K562 (cell line): ENCODE measurements at regions not wholly inside any gene's neighbourhood (a gene's known extent, or its start where the extent isn't known, plus 50 kb on each side); places are given as distances from the start of the nearest gene placed in this dataset.
A peak's percentile ranks its signal among the peaks of the same experiment; 100 is the strongest.

ENCODE experiments used
- ATAC-seq: fragments of 200-7000 bp; cut with Tn5 transposase; 3 replicates; pipeline ENCODE4 v1.9.1; 2020; ENCODE audit warnings: moderate library complexity
- BruUV-seq: library from RNA; stranded (reverse); fragments of 400-500 nt; replicated peaks from 2 replicates; lab custom pipeline; 2021; lab: Mats Ljungman, UMichigan
- CTCF ChIA-PET: fragments of 300-600 bp; formaldehyde crosslinking; extraction: SDS; loops from one replicate; lab custom pipeline; 2021; ENCODE audit warnings: low intra/inter-chr PET ratio; lab: Yijun Ruan, JAX
- POLR2A ChIA-PET: fragments of 300-600, 350-650 bp; sonication (Branson Sonifier 250); formaldehyde crosslinking; extraction: SDS; loops from one replicate; lab custom pipeline; 2021; ENCODE audit warnings: antibody characterized with exemption, inconsistent platforms; lab: Yijun Ruan, JAX
- DNase-seq, 4 experiments: peaks; one replicate each; pipeline versions ENCODE4 v3.0.0 to v3.0.0-alpha.2; 2011 to 2018; ENCODE audit warnings: low spot score in 3 of 4, mixed read lengths in 3 of 4; ENCODE audit errors: extremely low read depth in 1 of 4
- FAIRE-seq: peaks from 2 replicates; lab custom pipeline; 2011; peaks lifted over from hg19 to GRCh38; lab: Jason Lieb, UNC
- H2AFZ ChIP-seq: 2 replicates; pipeline ENCODE4 v1.6.0; 2011; ENCODE audit warnings: low read depth, low read length, control low read depth, inconsistent platforms
- H3K27ac ChIP-seq: fragments of 200-600 bp; 3 replicates; pipeline ENCODE4 v1.8.0; 2011; ENCODE audit warnings: low read depth, mild to moderate bottlenecking, control low read depth, inconsistent platforms, low read length, moderate library complexity, mixed read lengths; ENCODE audit errors: extremely low read depth
- H3K27me3 ChIP-seq, 2 experiments: fragments of 300-600 bp in 1 of 2; 2 replicates in 1 of 2; 3 replicates in 1 of 2; pipeline versions ENCODE4 v1.6.0 to v1.8.0; 2011; ENCODE audit warnings: inconsistent platforms in 2 of 2, low read length in 2 of 2, mild to moderate bottlenecking in 1 of 2, mixed read lengths in 1 of 2, moderate library complexity in 1 of 2; ENCODE audit not compliant: control insufficient read depth in 2 of 2, insufficient read depth in 2 of 2
- H3K36me3 ChIP-seq: fragments of 300-600 bp; 3 replicates; pipeline ENCODE4 v1.8.0; 2011; ENCODE audit warnings: mild to moderate bottlenecking, low read length, inconsistent platforms; ENCODE audit not compliant: control insufficient read depth, insufficient read depth
- H3K4me1 ChIP-seq, 2 experiments: fragments of 200-600 bp in 1 of 2; replicated peaks in 1 of 2; 2 replicates in 1 of 2; 3 replicates in 1 of 2; pipeline versions ENCODE4 v1.5.1 to v1.8.0; 2011; ENCODE audit warnings: inconsistent platforms in 2 of 2, low read length in 2 of 2, mild to moderate bottlenecking in 1 of 2, mixed read lengths in 1 of 2, moderate library complexity in 1 of 2; ENCODE audit not compliant: control insufficient read depth in 2 of 2, insufficient read depth in 2 of 2
- H3K4me2 ChIP-seq: 2 replicates; pipeline ENCODE4 v1.6.1; 2011; ENCODE audit warnings: low read length, control low read depth, inconsistent platforms, mixed read lengths; ENCODE audit not compliant: insufficient read depth
- H3K4me3 ChIP-seq: fragments of 200-600 bp; sonication (generic), shearing (Covaris generic); 2 replicates; pipeline ENCODE4 v1.5.1; 2016; ENCODE audit warnings: control low read depth, inconsistent platforms
- H3K79me2 ChIP-seq: fragments of 200-600 bp; 3 replicates; pipeline ENCODE4 v1.8.0; 2011; ENCODE audit warnings: low read length, inconsistent platforms; ENCODE audit not compliant: control insufficient read depth, insufficient read depth
- H3K9ac ChIP-seq, 2 experiments: 2 replicates each; pipeline versions ENCODE4 v1.6.0 to v1.6.1; 2011; ENCODE audit warnings: low read depth in 2 of 2, low read length in 2 of 2, control low read depth in 1 of 2, inconsistent platforms in 1 of 2, mild to moderate bottlenecking in 1 of 2, mixed read lengths in 1 of 2; ENCODE audit not compliant: insufficient read depth in 1 of 2
- H3K9me1 ChIP-seq: one replicate; pipeline ENCODE4 v1.6.0; 2011; ENCODE audit warnings: inconsistent platforms, mild to moderate bottlenecking, low read length, moderate library complexity; ENCODE audit not compliant: control insufficient read depth, insufficient read depth
- H3K9me3 ChIP-seq: replicated peaks from 2 replicates; pipeline ENCODE4 v1.5.1; 2011; ENCODE audit warnings: low read depth, low read length, inconsistent platforms; ENCODE audit not compliant: control insufficient read depth, insufficient read depth
- H4K20me1 ChIP-seq: replicated peaks from 2 replicates; pipeline ENCODE4 v1.6.1; 2011; ENCODE audit warnings: low read length, inconsistent platforms, mixed read lengths; ENCODE audit not compliant: control insufficient read depth, insufficient read depth
- MIER1 ChIP-seq: fragments of 450-650 bp; IDR thresholded peaks from 2 replicates; pipeline ENCODE4 v1.6.1; 2016; ENCODE audit warnings: antibody characterized with exemption, mild to moderate bottlenecking, low read depth
- RAD21 ChIP-seq, 2 experiments: fragments of 250-450 bp in 1 of 2; fragments of 450-650 bp in 1 of 2; sonication (Bioruptor Pico) in 1 of 2; formaldehyde crosslinking in 1 of 2; IDR thresholded peaks in 1 of 2; conservative IDR thresholded peaks in 1 of 2; 2 replicates each; pipeline versions ENCODE4 v1.4.0 to v1.8.0; 2020 to 2022; ENCODE audit warnings: mild to moderate bottlenecking in 2 of 2, moderate library complexity in 1 of 2
- SREBF2 ChIP-seq: sonication (generic); formaldehyde crosslinking; IDR thresholded peaks from 2 replicates; pipeline ENCODE4 v1.4.0; 2020; ENCODE audit warnings: mild to moderate bottlenecking, missing genetic modification reagents
- ZKSCAN1 ChIP-seq: fragments of 150-350 bp; IDR thresholded peaks from 2 replicates; pipeline ENCODE4 v1.6.1; 2016; ENCODE audit warnings: low read depth, low read length
- ZNF133 ChIP-seq: fragments of 250-450 bp; sonication (Bioruptor Pico); IDR thresholded peaks from 2 replicates; pipeline ENCODE4 v1.4.0; 2020; ENCODE audit warnings: mild to moderate bottlenecking
- ZNF695 ChIP-seq: fragments of 450-650 bp; formaldehyde crosslinking; IDR thresholded peaks from 2 replicates; pipeline ENCODE4 v1.4.0; 2020; ENCODE audit warnings: mild to moderate bottlenecking, moderate library complexity
- WGBS: fragments of 100-300 bp; shearing (Covaris generic); methylation state at CpG from one replicate; pipeline ENCODE4 v1.1.6; 2016; ENCODE audit warnings: low coverage, mixed read lengths; ENCODE audit not compliant: insufficient coverage; ENCODE audit errors: missing lambda C conversion rate; 5-methylcytosine and 5-hydroxymethylcytosine counted together
- in situ Hi-C: fragments of 300-500 bp; cut with MboI; formaldehyde crosslinking; loops from 4 replicates; pipeline ENCODE4 v1.15.0; 2018; ENCODE audit warnings: inconsistent platforms, mixed read lengths
- intact Hi-C: fragments of 100-400 bp; cut with micrococcal nuclease; formaldehyde crosslinking; loops from 2 replicates; pipeline ENCODE4 v1.14.2; 2022
- TF ChIP-seq, protein P1 (sequence below), 2 experiments: fragments of 250-450 bp in 1 of 2; fragments of 450-650 bp in 1 of 2; sonication (Bioruptor Pico) in 1 of 2; IDR thresholded peaks; 2 replicates each; pipeline versions ENCODE4 v1.6.1 to v1.8.0; 2016 to 2021; ENCODE audit warnings: mild to moderate bottlenecking in 2 of 2, moderate library complexity in 2 of 2, missing compliant biosample characterization in 1 of 2, missing genetic modification characterization in 1 of 2
- TF ChIP-seq, protein P2 (sequence below), 3 experiments: IDR thresholded peaks in 2 of 3; conservative IDR thresholded peaks in 1 of 3; 2 replicates each; pipeline ENCODE4 v1.5.1; 2011 to 2012; ENCODE audit warnings: low read length in 3 of 3, mild to moderate bottlenecking in 3 of 3, control low read depth in 2 of 3, improper control_type of control experiment in 1 of 3, inconsistent platforms in 1 of 3, low read depth in 1 of 3, mixed read lengths in 1 of 3, moderate library complexity in 1 of 3; ENCODE audit not compliant: insufficient read depth in 2 of 3

DNA sequence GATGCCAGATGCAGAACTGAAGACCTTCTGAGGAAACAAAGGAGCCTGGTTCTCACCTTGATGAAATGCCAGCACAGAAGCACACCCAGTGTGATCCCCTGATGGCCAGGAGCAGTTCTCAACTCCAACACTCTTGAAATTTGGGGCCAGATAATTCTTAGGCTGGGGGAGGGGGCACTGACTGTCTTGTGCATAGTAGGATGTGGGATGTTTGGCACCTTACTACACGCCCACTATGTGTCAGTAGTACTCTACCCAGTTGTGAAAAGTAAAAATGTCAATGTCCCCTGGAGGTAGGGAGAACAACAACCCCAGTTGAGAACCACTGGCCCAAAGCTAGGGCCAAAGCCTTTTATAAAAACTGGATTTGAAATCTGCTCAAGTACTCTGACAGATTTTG is 398.3 kb upstream of the ARID1B start:
- H3K4me3 ChIP-seq: no peak overlapping the region
- in situ Hi-C loops: no loop called here

More for the DNA sequence above, 398.3 kb upstream of the ARID1B start:
- DNase-seq (no peak), ATAC-seq (no peak), FAIRE-seq (no peak)
- H3K9me1 ChIP-seq: no peaks in the 10 kb centered on the region
- no peak overlapping the region for H3K27ac ChIP-seq
- no peak overlapping the region for H3K9ac ChIP-seq
- no peaks in the 10 kb centered on the region for H3K27me3 ChIP-seq
- no peaks in the 10 kb centered on the region for H3K79me2 ChIP-seq
- H3K9me3 ChIP-seq: no peaks in the 10 kb centered on the region
- no peaks in the 10 kb centered on the region for H3K36me3 ChIP-seq
- H3K4me1 ChIP-seq: no peaks in the 10 kb centered on the region
- TF ChIP-seq MIER1 (no peak), ZNF695 (CRISPR knock-in tag) (no peak), ZKSCAN1 (0 out of 2 replicates have a peak, but pooled peaks have one; percentile 27), SREBF2 (no peak), ZNF133 (CRISPR knock-in tag) (no peak), RAD21 (CRISPR knock-in tag; conservative IDR thresholded peaks at IDR 0.05 in 1 of 2, IDR thresholded peaks at IDR 0.05 in 1 of 2) (peak in 1 of 2 experiments; percentile 11; a peak in 1 of 4 replicates)
- TF ChIP-seq, protein P1, sequence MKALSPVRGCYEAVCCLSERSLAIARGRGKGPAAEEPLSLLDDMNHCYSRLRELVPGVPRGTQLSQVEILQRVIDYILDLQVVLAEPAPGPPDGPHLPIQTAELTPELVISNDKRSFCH (CRISPR knock-in tag; IDR thresholded peaks at IDR 0.05): no peak
- TF ChIP-seq, protein P1 (tag; IDR thresholded peaks at IDR 0.05): no peak
- TF ChIP-seq, protein P2, sequence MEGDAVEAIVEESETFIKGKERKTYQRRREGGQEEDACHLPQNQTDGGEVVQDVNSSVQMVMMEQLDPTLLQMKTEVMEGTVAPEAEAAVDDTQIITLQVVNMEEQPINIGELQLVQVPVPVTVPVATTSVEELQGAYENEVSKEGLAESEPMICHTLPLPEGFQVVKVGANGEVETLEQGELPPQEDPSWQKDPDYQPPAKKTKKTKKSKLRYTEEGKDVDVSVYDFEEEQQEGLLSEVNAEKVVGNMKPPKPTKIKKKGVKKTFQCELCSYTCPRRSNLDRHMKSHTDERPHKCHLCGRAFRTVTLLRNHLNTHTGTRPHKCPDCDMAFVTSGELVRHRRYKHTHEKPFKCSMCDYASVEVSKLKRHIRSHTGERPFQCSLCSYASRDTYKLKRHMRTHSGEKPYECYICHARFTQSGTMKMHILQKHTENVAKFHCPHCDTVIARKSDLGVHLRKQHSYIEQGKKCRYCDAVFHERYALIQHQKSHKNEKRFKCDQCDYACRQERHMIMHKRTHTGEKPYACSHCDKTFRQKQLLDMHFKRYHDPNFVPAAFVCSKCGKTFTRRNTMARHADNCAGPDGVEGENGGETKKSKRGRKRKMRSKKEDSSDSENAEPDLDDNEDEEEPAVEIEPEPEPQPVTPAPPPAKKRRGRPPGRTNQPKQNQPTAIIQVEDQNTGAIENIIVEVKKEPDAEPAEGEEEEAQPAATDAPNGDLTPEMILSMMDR (IDR thresholded peaks at IDR 0.05 in 2 of 3, conservative IDR thresholded peaks at IDR 0.05 in 1 of 3; ENCODE audit: insufficient read depth in 2 of 3, low read depth in 1 of 3, low read length in 3 of 3): 0 out of 6 replicates have a peak, but pooled peaks of 1 of the 3 experiments have one; percentile 7
- H3K4me2 ChIP-seq: no peak overlapping the region
- no peak overlapping the region for H2AFZ ChIP-seq
- no TSS peak for BruUV-seq
- CTCF ChIA-PET: no interaction called here
- 0% methylated on average over 1 of the region's 1 CpG for whole genome bisulfite sequencing
- intact Hi-C loops: no loop called here
- H4K20me1 ChIP-seq: no peaks in the 10 kb centered on the region
- POLR2A ChIA-PET: no interaction called here
